ENCODE measurements at regions not wholly inside any gene's neighbourhood (a gene's known extent, or its start where the extent isn't known, plus 50 kb on each side); places are given as distances from the start of the nearest gene placed in this dataset.
"Not testable (repeated sequence)": the region's sequence is repeated elsewhere in the genome, so short reads cannot be mapped to it uniquely, and the experiment has no call there.

DNA sequence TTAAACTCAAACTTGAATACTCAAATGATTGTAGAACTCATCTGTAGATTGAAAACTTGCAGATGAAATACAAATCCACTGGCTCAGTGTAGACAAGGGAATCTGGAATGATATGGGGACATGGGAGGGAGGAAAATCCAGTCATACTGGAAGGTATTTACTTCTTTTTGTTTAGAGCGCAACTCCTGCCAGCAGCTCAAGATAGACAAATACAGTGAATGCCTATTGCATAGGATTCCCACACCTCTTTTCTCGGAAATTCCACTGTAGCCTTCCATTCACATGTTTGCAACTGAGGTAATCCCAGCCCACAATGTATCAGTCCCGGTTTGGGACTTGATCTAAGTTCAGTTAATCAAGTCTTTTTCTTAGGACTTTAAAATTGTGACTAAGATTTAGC is 311.2 kb downstream of the PTPRC start:
- H3K4me1 ChIP-seq (ENCODE audit: insufficient read depth, low read length), result no peaks in the 10 kb centered on the region
- no peaks in the 10 kb centered on the region for H3K27me3 ChIP-seq (ENCODE audit: insufficient read depth, low read length)
- H3K4me3 ChIP-seq (ENCODE audit: low read length), result no peak overlapping the region
- H3K36me3 ChIP-seq (ENCODE audit: insufficient read depth, low read length), result no peaks in the 10 kb centered on the region
- no peaks in the 10 kb centered on the region for H3K9me3 ChIP-seq (ENCODE audit: low read length)
- H2AFZ ChIP-seq (ENCODE audit: low read depth, low read length), result no peak overlapping the region

GRCh38 chr1:198955085-198955484 is 316.2 kb downstream of the PTPRC start:
- H3K36me3 ChIP-seq (ENCODE audit: insufficient read depth, low read length), result no peaks in the 10 kb centered on the region

DNA sequence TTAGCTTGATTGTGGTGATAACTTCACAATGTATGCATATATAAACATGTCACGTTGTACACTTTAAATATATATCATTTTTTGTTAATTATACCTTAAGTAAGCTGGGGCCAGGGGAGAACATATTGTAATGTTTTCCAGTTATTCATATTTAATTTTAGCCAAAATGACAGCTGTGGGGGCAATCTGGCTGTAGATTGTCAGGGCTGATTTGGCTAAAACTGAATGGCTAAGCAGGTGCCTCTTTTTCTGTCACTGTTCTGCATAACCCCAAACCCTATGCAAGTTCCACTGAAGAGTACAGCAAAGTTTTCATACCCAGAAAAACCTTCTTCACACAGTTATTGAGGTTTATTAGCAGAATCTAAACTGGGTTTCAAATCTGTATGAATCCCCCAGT is 318.2 kb downstream of the PTPRC start:
- no peaks in the 10 kb centered on the region for H3K36me3 ChIP-seq (ENCODE audit: insufficient read depth, low read length)
- no peaks in the 10 kb centered on the region for H3K9me3 ChIP-seq (ENCODE audit: low read length)
- no peaks in the 10 kb centered on the region for H3K27me3 ChIP-seq (ENCODE audit: insufficient read depth, low read length)
- no peak overlapping the region for H2AFZ ChIP-seq (ENCODE audit: low read depth, low read length)
- no peak overlapping the region for H3K4me3 ChIP-seq (ENCODE audit: low read length)
- H3K4me1 ChIP-seq (ENCODE audit: insufficient read depth, low read length), result no peaks in the 10 kb centered on the region

More at GRCh38 chr1:198955085-198955484, 316.2 kb downstream of the PTPRC start:
- Histone ChIP-seq H3K27me3 (ENCODE audit: insufficient read depth, low read length) (no peaks in the 10 kb centered on the region), H3K9me3 (ENCODE audit: low read length) (no peaks in the 10 kb centered on the region), H2AFZ (ENCODE audit: low read depth, low read length) (no peak overlapping the region), H3K4me3 (ENCODE audit: low read length) (no peak overlapping the region), H3K4me1 (ENCODE audit: insufficient read depth, low read length) (no peaks in the 10 kb centered on the region)

- Histone ChIP-seq H3K4me1 (ENCODE audit: insufficient read depth, low read length) (no peaks in the 10 kb centered on the region), H3K9me3 (ENCODE audit: low read length) (no peaks in the 10 kb centered on the region), H3K27me3 (ENCODE audit: insufficient read depth, low read length) (no peaks in the 10 kb centered on the region), H3K4me3 (ENCODE audit: low read length) (no peak overlapping the region), H2AFZ (ENCODE audit: low read depth, low read length) (no peak overlapping the region), H3K36me3 (ENCODE audit: insufficient read depth, low read length) (no peaks in the 10 kb centered on the region)
These were observed 320.2 kb downstream of the PTPRC start for GRCh38 chr1:198959032-198959431.

GRCh38 chr1:198959676-198960075 is 320.8 kb downstream of the PTPRC start:
- H3K4me3 ChIP-seq (ENCODE audit: low read length), result no peak overlapping the region
- no peaks in the 10 kb centered on the region for H3K9me3 ChIP-seq (ENCODE audit: low read length)
- H3K27me3 ChIP-seq (ENCODE audit: insufficient read depth, low read length), result no peaks in the 10 kb centered on the region
- no peaks in the 10 kb centered on the region for H3K36me3 ChIP-seq (ENCODE audit: insufficient read depth, low read length)
- no peak overlapping the region for H2AFZ ChIP-seq (ENCODE audit: low read depth, low read length)
- no peaks in the 10 kb centered on the region for H3K4me1 ChIP-seq (ENCODE audit: insufficient read depth, low read length)

- H3K27me3 ChIP-seq (ENCODE audit: insufficient read depth, low read length); H3K36me3 ChIP-seq (ENCODE audit: insufficient read depth, low read length); H2AFZ ChIP-seq (ENCODE audit: low read depth, low read length); H3K4me1 ChIP-seq (ENCODE audit: insufficient read depth, low read length); H3K4me3 ChIP-seq (ENCODE audit: low read length); H3K9me3 ChIP-seq (ENCODE audit: low read length): not testable (repeated sequence)
These were observed 325.0 kb downstream of the PTPRC start for GRCh38 chr1:198963796-198964195.

DNA sequence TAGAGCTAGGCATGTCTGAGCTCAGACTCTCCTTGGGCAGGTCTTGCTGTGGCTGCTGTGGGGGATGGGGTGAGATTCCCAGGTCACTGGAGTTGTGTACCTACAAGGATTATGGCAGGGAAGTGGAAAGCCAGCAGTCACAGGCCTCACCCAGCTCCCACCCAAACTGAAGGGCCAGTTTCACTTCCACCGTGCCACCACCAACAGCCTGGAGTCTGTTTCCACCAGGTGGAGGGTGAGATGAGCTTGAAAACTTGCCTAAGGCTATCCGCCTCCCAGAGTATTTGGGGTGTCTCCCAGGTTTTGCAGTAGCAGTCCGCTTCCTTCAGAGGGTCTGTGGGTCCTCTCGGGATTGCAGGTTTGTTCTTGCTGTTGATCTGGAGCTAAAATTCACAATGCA is 327.7 kb downstream of the PTPRC start:
- Histone ChIP-seq H3K9me3 (ENCODE audit: low read length) (no peaks in the 10 kb centered on the region), H2AFZ (ENCODE audit: low read depth, low read length) (no peak overlapping the region), H3K36me3 (ENCODE audit: insufficient read depth, low read length) (no peaks in the 10 kb centered on the region), H3K4me1 (ENCODE audit: insufficient read depth, low read length) (no peaks in the 10 kb centered on the region), H3K4me3 (ENCODE audit: low read length) (no peak overlapping the region), H3K27me3 (ENCODE audit: insufficient read depth, low read length) (no peaks in the 10 kb centered on the region)

- Histone ChIP-seq H3K4me1 (ENCODE audit: insufficient read depth, low read length) (no peaks in the 10 kb centered on the region), H2AFZ (ENCODE audit: low read depth, low read length) (no peak overlapping the region), H3K4me3 (ENCODE audit: low read length) (no peak overlapping the region), H3K27me3 (ENCODE audit: insufficient read depth, low read length) (no peaks in the 10 kb centered on the region), H3K36me3 (ENCODE audit: insufficient read depth, low read length) (no peaks in the 10 kb centered on the region), H3K9me3 (ENCODE audit: low read length) (no peaks in the 10 kb centered on the region)
These were observed 328.7 kb downstream of the PTPRC start for GRCh38 chr1:198967566-198967965.

DNA sequence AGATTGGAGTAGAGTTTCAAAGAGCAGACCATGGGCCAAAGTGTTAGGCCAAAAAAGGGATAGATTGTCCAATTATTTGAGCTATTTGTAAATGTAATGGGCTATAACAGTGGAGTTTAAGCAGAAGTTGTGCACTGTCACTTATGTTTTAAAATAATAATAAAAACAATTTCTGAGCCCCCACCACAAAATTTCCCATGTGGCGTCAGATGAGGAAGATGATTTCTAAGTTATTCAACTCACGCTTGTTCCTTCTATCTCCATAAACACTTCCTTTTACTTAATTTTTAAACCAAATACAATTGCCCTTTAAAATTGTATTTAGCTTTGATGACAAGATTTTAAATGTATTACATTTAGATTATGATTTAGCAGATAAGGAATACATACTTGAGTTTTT is 330.0 kb downstream of the PTPRC start:
- Histone ChIP-seq H3K27me3 (ENCODE audit: insufficient read depth, low read length) (no peaks in the 10 kb centered on the region), H3K4me1 (ENCODE audit: insufficient read depth, low read length) (no peaks in the 10 kb centered on the region), H3K4me3 (ENCODE audit: low read length) (no peak overlapping the region), H3K9me3 (ENCODE audit: low read length) (no peaks in the 10 kb centered on the region), H3K36me3 (ENCODE audit: insufficient read depth, low read length) (no peaks in the 10 kb centered on the region), H2AFZ (ENCODE audit: low read depth, low read length) (no peak overlapping the region)

DNA sequence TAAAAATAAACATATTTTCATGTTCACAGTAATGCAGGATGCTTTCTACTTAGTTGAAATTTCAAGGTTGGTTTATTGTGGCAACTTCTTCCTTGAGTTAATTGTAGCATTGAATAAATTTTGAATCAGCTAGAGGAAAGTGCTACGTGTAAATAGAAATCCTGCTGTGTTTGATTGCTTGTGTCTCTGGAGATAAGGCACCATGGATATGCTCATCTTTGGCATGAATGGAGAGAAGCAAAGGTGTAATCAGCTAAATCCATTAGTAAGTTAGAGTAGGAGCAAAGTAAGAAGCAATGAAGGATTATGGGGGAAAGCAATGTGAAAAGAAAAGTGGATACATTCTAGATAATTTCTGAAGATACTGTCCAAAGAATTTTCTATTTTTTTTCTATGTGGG is 331.1 kb downstream of the PTPRC start:
- no peaks in the 10 kb centered on the region for H3K27me3 ChIP-seq (ENCODE audit: insufficient read depth, low read length)
- H3K36me3 ChIP-seq (ENCODE audit: insufficient read depth, low read length), result no peaks in the 10 kb centered on the region
- no peak overlapping the region for H2AFZ ChIP-seq (ENCODE audit: low read depth, low read length)
- no peaks in the 10 kb centered on the region for H3K4me1 ChIP-seq (ENCODE audit: insufficient read depth, low read length)
- H3K4me3 ChIP-seq (ENCODE audit: low read length), result no peak overlapping the region
- H3K9me3 ChIP-seq (ENCODE audit: low read length), result no peaks in the 10 kb centered on the region

GRCh38 chr1:198970916-198971315 is 332.1 kb downstream of the PTPRC start:
- no peaks in the 10 kb centered on the region for H3K4me1 ChIP-seq (ENCODE audit: insufficient read depth, low read length)
- no peak overlapping the region for H2AFZ ChIP-seq (ENCODE audit: low read depth, low read length)
- H3K4me3 ChIP-seq (ENCODE audit: low read length), result no peak overlapping the region
- no peaks in the 10 kb centered on the region for H3K27me3 ChIP-seq (ENCODE audit: insufficient read depth, low read length)
- H3K9me3 ChIP-seq (ENCODE audit: low read length), result no peaks in the 10 kb centered on the region
- H3K36me3 ChIP-seq (ENCODE audit: insufficient read depth, low read length), result no peaks in the 10 kb centered on the region

DNA sequence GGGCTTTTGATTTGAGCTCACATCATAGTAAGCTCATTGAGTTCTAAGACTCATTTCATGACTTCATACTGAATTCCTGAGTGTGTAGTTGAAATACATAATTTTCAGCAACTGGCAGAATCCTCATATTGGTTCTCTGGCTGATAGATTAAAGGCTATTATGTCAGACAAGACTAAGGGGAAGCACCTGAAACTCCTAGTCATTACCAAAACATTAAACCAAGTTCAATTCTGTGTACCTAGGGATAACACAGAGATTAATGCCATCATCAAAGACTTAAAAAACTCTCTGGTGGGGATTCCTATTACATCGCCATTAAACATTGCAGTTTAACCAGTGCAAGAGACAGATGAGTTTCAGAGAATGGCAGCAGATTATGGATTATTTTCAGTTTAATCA is 339.1 kb downstream of the PTPRC start:
- Histone ChIP-seq H3K4me3 (ENCODE audit: low read length) (no peak overlapping the region), H3K9me3 (ENCODE audit: low read length) (no peaks in the 10 kb centered on the region), H2AFZ (ENCODE audit: low read depth, low read length) (no peak overlapping the region), H3K4me1 (ENCODE audit: insufficient read depth, low read length) (peaks cover 3% of the 10 kb centered on the region), H3K36me3 (ENCODE audit: insufficient read depth, low read length) (no peaks in the 10 kb centered on the region), H3K27me3 (ENCODE audit: insufficient read depth, low read length) (no peaks in the 10 kb centered on the region)

DNA sequence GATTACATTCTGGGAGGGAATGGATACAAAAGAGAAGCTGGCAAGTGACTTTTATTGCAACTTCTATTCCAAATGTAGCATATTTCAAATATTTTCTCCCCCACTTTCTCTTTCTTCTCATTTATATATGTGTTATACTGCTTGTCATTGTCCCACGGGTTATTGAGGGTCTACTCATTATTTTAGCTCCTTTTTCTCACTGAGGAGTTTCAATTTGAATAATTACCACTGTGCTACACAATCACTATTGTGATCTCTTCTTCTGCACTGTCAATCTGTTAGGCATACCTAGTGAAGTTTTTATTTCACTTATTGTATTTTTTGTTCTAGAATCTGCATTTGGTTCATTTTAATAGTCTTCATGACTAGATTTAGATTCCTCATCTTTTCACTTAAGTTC is 339.7 kb downstream of the PTPRC start:
- Histone ChIP-seq H2AFZ (ENCODE audit: low read depth, low read length) (no peak overlapping the region), H3K4me1 (ENCODE audit: insufficient read depth, low read length) (peaks cover 3% of the 10 kb centered on the region), H3K36me3 (ENCODE audit: insufficient read depth, low read length) (no peaks in the 10 kb centered on the region), H3K4me3 (ENCODE audit: low read length) (no peak overlapping the region), H3K9me3 (ENCODE audit: low read length) (no peaks in the 10 kb centered on the region), H3K27me3 (ENCODE audit: insufficient read depth, low read length) (no peaks in the 10 kb centered on the region)

GRCh38 chr1:198986036-198986435 is 347.2 kb downstream of the PTPRC start:
- H3K4me3 ChIP-seq (ENCODE audit: low read length), result no peak overlapping the region
- H2AFZ ChIP-seq (ENCODE audit: low read depth, low read length), result no peak overlapping the region
- H3K36me3 ChIP-seq (ENCODE audit: insufficient read depth, low read length), result no peaks in the 10 kb centered on the region
- no peaks in the 10 kb centered on the region for H3K27me3 ChIP-seq (ENCODE audit: insufficient read depth, low read length)
- H3K4me1 ChIP-seq (ENCODE audit: insufficient read depth, low read length), result no peaks in the 10 kb centered on the region
- H3K9me3 ChIP-seq (ENCODE audit: low read length), result no peaks in the 10 kb centered on the region

Measured in neuron (in vitro differentiated cells).